ENCODE measurements at regions not wholly inside any gene's neighbourhood (a gene's known extent, or its start where the extent isn't known, plus 50 kb on each side); places are given as distances from the start of the nearest gene placed in this dataset.

GRCh38 chr14:58785701-58786100 is 147.9 kb downstream of the DACT1 start:
- H3K36me3 ChIP-seq: no peaks in the 10 kb centered on the region
- intact Hi-C loops (cut with DNase I): no loop called here
- no peak for DNase-seq

GRCh38 chr14:58787592-58787991 is 149.8 kb downstream of the DACT1 start:
- WGBS, 2 donors: 55 to 75% methylated on average over 1 of the region's 1 CpG
- intact Hi-C loops (cut with DNase I): no loop called here

More at GRCh38 chr14:58785701-58786100, 147.9 kb downstream of the DACT1 start:
- Histone ChIP-seq H3K4me1 (no peaks in the 10 kb centered on the region), H3K27ac (no peak overlapping the region), H3K9me3 (no peaks in the 10 kb centered on the region), H3K4me3 (no peak overlapping the region), H3K27me3 (no peaks in the 10 kb centered on the region)
- WGBS, 2 donors: 51 to 56% methylated on average over 3 of the region's 3 CpGs
- no peak for TF ChIP-seq CTCF (IDR thresholded peaks at IDR 0.05)
- no peak for TF ChIP-seq POLR2A (IDR thresholded peaks at IDR 0.05)

GRCh38 chr14:58788655-58789503 is 151.1 kb downstream of the DACT1 start:
- H3K27me3 ChIP-seq: no peaks in the 10 kb centered on the region
- 55 to 58% methylated on average over 4 of the region's 4 CpGs for WGBS, 2 donors
- no peaks in the 10 kb centered on the region for H3K36me3 ChIP-seq
- TF ChIP-seq POLR2A (IDR thresholded peaks at IDR 0.05) (no peak), CTCF (IDR thresholded peaks at IDR 0.05) (no peak)
- H3K9me3 ChIP-seq: no peaks in the 10 kb centered on the region
- H3K4me3 ChIP-seq: no peak overlapping the region
- no peak overlapping the region for H3K27ac ChIP-seq
- DNase-seq: no peak
- intact Hi-C loops (cut with DNase I): no loop called here
- no peaks in the 10 kb centered on the region for H3K4me1 ChIP-seq

More at GRCh38 chr14:58787592-58787991, 149.8 kb downstream of the DACT1 start:
- TF ChIP-seq POLR2A (IDR thresholded peaks at IDR 0.05): no peak
- TF ChIP-seq CTCF (IDR thresholded peaks at IDR 0.05): no peak
- H3K27me3 ChIP-seq: no peaks in the 10 kb centered on the region
- no peaks in the 10 kb centered on the region for H3K36me3 ChIP-seq
- H3K9me3 ChIP-seq: no peaks in the 10 kb centered on the region
- H3K4me3 ChIP-seq: no peak overlapping the region
- DNase-seq: no peak
- no peaks in the 10 kb centered on the region for H3K4me1 ChIP-seq
- no peak overlapping the region for H3K27ac ChIP-seq

- no peaks in the 10 kb centered on the region for H3K27me3 ChIP-seq
- H3K27ac ChIP-seq: no peak overlapping the region
- intact Hi-C loops (cut with DNase I): no loop called here
- H3K4me1 ChIP-seq: no peaks in the 10 kb centered on the region
- 62 to 79% methylated on average over 4 of the region's 4 CpGs for WGBS, 2 donors
- no peak for DNase-seq
- no peaks in the 10 kb centered on the region for H3K9me3 ChIP-seq
- no peak for TF ChIP-seq CTCF (IDR thresholded peaks at IDR 0.05)
- no peak for TF ChIP-seq POLR2A (IDR thresholded peaks at IDR 0.05)
- no peaks in the 10 kb centered on the region for H3K36me3 ChIP-seq
- H3K4me3 ChIP-seq: no peak overlapping the region
Measured at GRCh38 chr14:58789736-58790135, 152.0 kb downstream of the DACT1 start.

- H3K27ac ChIP-seq: no peak overlapping the region
- TF ChIP-seq CTCF (IDR thresholded peaks at IDR 0.05): no peak
- TF ChIP-seq POLR2A (IDR thresholded peaks at IDR 0.05): no peak
- intact Hi-C loops (cut with DNase I): no loop called here
- no peaks in the 10 kb centered on the region for H3K27me3 ChIP-seq
- H3K9me3 ChIP-seq: no peaks in the 10 kb centered on the region
- 49 to 51% methylated on average over 3 of the region's 3 CpGs for WGBS, 2 donors
- no peak for DNase-seq
- H3K36me3 ChIP-seq: no peaks in the 10 kb centered on the region
- no peaks in the 10 kb centered on the region for H3K4me1 ChIP-seq
- H3K4me3 ChIP-seq: no peak overlapping the region
Measured at GRCh38 chr14:58792416-58792815, 154.7 kb downstream of the DACT1 start.
